Erythroblast (primary cell): ENCODE measurements at regions not wholly inside any gene's neighbourhood (a gene's known extent, or its start where the extent isn't known, plus 50 kb on each side); places are given as distances from the start of the nearest gene placed in this dataset.

ENCODE experiments used
- GATA1 ChIP-seq: IDR thresholded peaks from 2 replicates; pipeline ENCODE4 v1.6.1; 2011; ENCODE audit warnings: low read depth, mild to moderate bottlenecking, control low read depth, low read length, moderate library complexity
- POLR2A ChIP-seq: IDR thresholded peaks from 2 replicates; pipeline ENCODE4 v1.6.1; 2011; ENCODE audit warnings: mild to moderate bottlenecking, low read length

DNA sequence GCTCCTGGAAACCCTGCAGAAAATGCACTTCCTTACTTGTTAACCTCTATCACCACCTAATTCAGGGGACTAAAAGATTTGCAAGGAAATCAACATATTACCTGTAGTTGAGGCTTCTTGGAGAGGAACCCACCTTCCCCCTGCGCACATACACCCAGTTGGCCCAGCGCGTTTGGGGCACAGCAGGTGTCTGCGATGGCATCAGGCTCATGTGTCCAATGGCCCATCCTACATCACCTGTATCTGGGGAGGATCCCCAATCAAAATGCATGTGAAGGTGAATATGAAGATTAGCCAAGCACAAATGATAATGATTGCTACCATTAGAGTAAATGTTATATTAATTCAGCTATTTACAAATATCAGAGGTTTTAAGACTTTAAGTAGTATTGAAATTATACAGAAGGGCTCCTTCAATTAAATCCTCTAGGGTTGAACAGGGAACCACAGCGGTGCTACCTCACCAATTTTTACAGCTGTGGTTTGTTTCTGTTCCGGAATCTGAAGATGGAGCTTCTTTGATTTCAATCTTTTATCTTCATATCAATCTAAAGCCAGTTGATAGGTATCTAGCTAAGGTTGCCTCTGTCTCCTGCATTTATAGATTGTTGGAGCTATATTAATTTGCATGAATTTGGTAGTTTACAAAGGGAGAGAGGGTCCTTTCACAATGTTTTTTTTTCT lies 486.0 kb downstream of the RNF144A start:
- TF ChIP-seq POLR2A: no peak
- TF ChIP-seq GATA1: no peak
